H9 (cell line): ENCODE measurements at regions not wholly inside any gene's neighbourhood (a gene's known extent, or its start where the extent isn't known, plus 50 kb on each side); places are given as distances from the start of the nearest gene placed in this dataset.

Experiments
- DNase-seq: peaks from one replicate; pipeline ENCODE4 v3.0.0-alpha.2; 2017
- H2AFZ ChIP-seq: one replicate; pipeline ENCODE4 v1.6.1; 2013; ENCODE audit warnings: mild to moderate bottlenecking, low read length, control low read depth, moderate library complexity
- H2AK5ac ChIP-seq: 2 replicates; pipeline ENCODE4 v1.6.1; 2013; ENCODE audit warnings: low read length, control low read depth, mixed read lengths; ENCODE audit not compliant: insufficient read length
- H2BK120ac ChIP-seq: one replicate; pipeline ENCODE4 v1.6.1; 2013; ENCODE audit warnings: low read depth, mild to moderate bottlenecking, low read length, control low read depth, inconsistent platforms; ENCODE audit not compliant: poor library complexity, severe bottlenecking
- H2BK12ac ChIP-seq: 2 replicates; pipeline ENCODE4 v1.6.1; 2013; ENCODE audit warnings: low read length, control low read depth, mixed read lengths, low read depth; ENCODE audit not compliant: insufficient read length
- H2BK15ac ChIP-seq: 2 replicates; pipeline ENCODE4 v1.6.1; 2013; ENCODE audit warnings: low read depth, low read length, control low read depth
- H2BK20ac ChIP-seq: one replicate; pipeline ENCODE4 v1.6.1; 2013; ENCODE audit warnings: low read depth, mild to moderate bottlenecking, low read length, control low read depth, inconsistent platforms; ENCODE audit not compliant: poor library complexity, severe bottlenecking
- H2BK5ac ChIP-seq: 2 replicates; pipeline ENCODE4 v1.6.1; 2013; ENCODE audit warnings: low read length, control low read depth, mixed read lengths; ENCODE audit not compliant: insufficient read length
- H3K14ac ChIP-seq: 2 replicates; pipeline ENCODE4 v1.6.1; 2013; ENCODE audit warnings: low read length, control low read depth; ENCODE audit not compliant: insufficient read depth
- H3K18ac ChIP-seq: 2 replicates; pipeline ENCODE4 v1.6.1; 2013; ENCODE audit warnings: low read depth, mild to moderate bottlenecking, mixed read lengths, low read length, control low read depth; ENCODE audit not compliant: insufficient read length
- H3K23ac ChIP-seq: 2 replicates; pipeline ENCODE4 v1.6.1; 2013; ENCODE audit warnings: low read length, control low read depth, mixed read lengths, low read depth; ENCODE audit not compliant: insufficient read length
- H3K23me2 ChIP-seq: 2 replicates; pipeline ENCODE4 v1.6.1; 2013; ENCODE audit warnings: low read depth, mild to moderate bottlenecking, mixed read lengths, low read length, control low read depth; ENCODE audit not compliant: insufficient read length, poor library complexity, severe bottlenecking
- H3K27ac ChIP-seq: 2 replicates; pipeline ENCODE4 v1.5.1; 2013; ENCODE audit warnings: low read length, control low read depth, mixed read lengths, low read depth; ENCODE audit not compliant: insufficient read length
- H3K27me3 ChIP-seq: 2 replicates; pipeline ENCODE4 v1.6.1; 2013; ENCODE audit warnings: low read length, control low read depth, inconsistent platforms; ENCODE audit not compliant: insufficient read depth
- H3K4ac ChIP-seq: 2 replicates; pipeline ENCODE4 v1.6.1; 2013; ENCODE audit warnings: low read depth, mild to moderate bottlenecking, control low read depth, inconsistent platforms, low read length, moderate library complexity
- H3K4me1 ChIP-seq: 2 replicates; pipeline ENCODE4 v1.6.1; 2013; ENCODE audit warnings: low read length, control low read depth, inconsistent platforms; ENCODE audit not compliant: insufficient read depth
- H3K4me2 ChIP-seq: 2 replicates; pipeline ENCODE4 v1.6.1; 2013; ENCODE audit warnings: low read length, control low read depth, mixed read lengths; ENCODE audit not compliant: insufficient read length, insufficient read depth
- H3K56ac ChIP-seq: 2 replicates; pipeline ENCODE4 v1.6.1; 2013; ENCODE audit warnings: low read depth, mild to moderate bottlenecking, mixed read lengths, low read length, control low read depth; ENCODE audit not compliant: insufficient read length
- H3K79me1 ChIP-seq: 2 replicates; pipeline ENCODE4 v1.6.1; 2013; ENCODE audit warnings: low read depth, mild to moderate bottlenecking, moderate library complexity, low read length, control low read depth, inconsistent platforms; ENCODE audit not compliant: insufficient read depth, poor library complexity, severe bottlenecking
- H3K79me2 ChIP-seq: 2 replicates; pipeline ENCODE4 v1.6.1; 2013; ENCODE audit warnings: low read length, control low read depth, inconsistent platforms; ENCODE audit not compliant: insufficient read depth
- H3K9ac ChIP-seq: 2 replicates; pipeline ENCODE4 v1.6.1; 2013; ENCODE audit warnings: low read length, control low read depth, mixed read lengths; ENCODE audit not compliant: insufficient read length; ENCODE audit errors: extremely low read depth
- H3K9me3 ChIP-seq: one replicate; pipeline ENCODE4 v1.6.1; 2013; ENCODE audit warnings: low read depth, low read length, inconsistent platforms; ENCODE audit not compliant: control insufficient read depth
- H3T11ph ChIP-seq: one replicate; pipeline ENCODE4 v1.6.1; 2013; ENCODE audit warnings: mild to moderate bottlenecking, low read length, control low read depth, inconsistent platforms
- H4K20me1 ChIP-seq: one replicate; pipeline ENCODE4 v1.6.1; 2013; ENCODE audit not compliant: control insufficient read depth, insufficient read length, insufficient read depth
- H4K5ac ChIP-seq: 2 replicates; pipeline ENCODE4 v1.6.1; 2013; ENCODE audit warnings: low read depth, mild to moderate bottlenecking, mixed read lengths, low read length, control low read depth; ENCODE audit not compliant: insufficient read length
- H4K8ac ChIP-seq: replicated peaks from 2 replicates; pipeline ENCODE4 v1.6.1; 2013; ENCODE audit warnings: low read length, control low read depth, mixed read lengths, low read depth; ENCODE audit not compliant: insufficient read length
- H4K91ac ChIP-seq: 2 replicates; pipeline ENCODE4 v1.6.1; 2013; ENCODE audit warnings: low read depth, mild to moderate bottlenecking, moderate library complexity, mixed read lengths, low read length, control low read depth; ENCODE audit not compliant: insufficient read length
- H3K27ac Mint-ChIP-seq, 3 experiments: 2 replicates in 2 of 3; 3 replicates in 1 of 3; pipeline ENCODE4 v1.8.0; 2020 to 2021; ENCODE audit warnings: mixed read lengths in 3 of 3, mild to moderate bottlenecking in 1 of 3, moderate library complexity in 1 of 3
- H3K27me3 Mint-ChIP-seq: 2 replicates; pipeline ENCODE4 v1.8.0; 2021; ENCODE audit warnings: low read depth, mild to moderate bottlenecking, moderate library complexity, mixed read lengths
- H3K36me3 Mint-ChIP-seq, 3 experiments: 2 replicates in 2 of 3; 3 replicates in 1 of 3; pipeline ENCODE4 v1.8.0; 2020 to 2021; ENCODE audit warnings: low read depth in 3 of 3, mixed read lengths in 3 of 3; ENCODE audit not compliant: insufficient read depth in 1 of 3
- H3K4me1 Mint-ChIP-seq, 2 experiments: 2 replicates each; pipeline ENCODE4 v1.8.0; 2020; ENCODE audit warnings: mixed read lengths in 2 of 2
- H3K4me3 Mint-ChIP-seq, 2 experiments: 2 replicates in 1 of 2; 3 replicates in 1 of 2; pipeline ENCODE4 v1.8.0; 2020 to 2021; ENCODE audit warnings: mild to moderate bottlenecking in 2 of 2, mixed read lengths in 2 of 2, moderate library complexity in 1 of 2
- H3K9me3 Mint-ChIP-seq, 2 experiments: 2 replicates in 1 of 2; 3 replicates in 1 of 2; pipeline ENCODE4 v1.8.0; 2020; ENCODE audit warnings: mild to moderate bottlenecking in 2 of 2, mixed read lengths in 2 of 2, moderate library complexity in 1 of 2
- CTCF ChIP-seq: fragments of 200-600 bp; sonication (generic); conservative IDR thresholded peaks from 3 replicates; pipeline ENCODE4 v1.8.0; 2021; ENCODE audit warnings: antibody characterized with exemption, mild to moderate bottlenecking
- WGBS: extraction: QIAGEN DNeasy Blood & Tissue Kit; methylation state at CpG from one replicate; pipeline ENCODE4 v1.1.7; 2013; ENCODE audit warnings: missing lambda C conversion rate, low lambda C conversion rate, mixed read lengths; ENCODE audit not compliant: insufficient read length; ENCODE audit errors: extremely low coverage; 5-methylcytosine and 5-hydroxymethylcytosine counted together

DNA sequence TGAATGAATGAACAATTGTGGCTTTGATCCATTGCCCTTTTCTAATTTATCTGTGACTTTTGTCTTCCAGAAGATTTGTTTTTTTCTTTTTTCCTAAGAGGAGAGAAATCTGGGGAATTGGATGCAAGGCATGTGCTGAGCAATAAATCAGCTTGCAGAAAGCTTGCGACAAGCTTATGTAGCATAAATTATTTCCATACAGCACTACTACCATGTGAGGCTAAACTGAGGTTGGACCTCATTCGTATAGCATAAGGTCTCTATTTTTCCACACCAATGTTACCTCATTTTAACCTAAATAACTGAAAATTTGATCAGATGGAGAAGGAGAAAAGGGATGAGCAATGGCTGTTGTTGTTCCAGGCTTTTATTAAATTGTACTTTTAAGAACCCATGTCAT lies 455.6 kb downstream of the TUSC7 start:
- no peak overlapping the region for H3K56ac ChIP-seq
- H3K9me3 ChIP-seq: no peaks in the 10 kb centered on the region
- no peaks in the 10 kb centered on the region for H3K79me2 ChIP-seq
- no peaks in the 10 kb centered on the region for H3K79me1 ChIP-seq
- no peaks in the 10 kb centered on the region for H3K27me3 ChIP-seq
- no peak overlapping the region for H3K14ac ChIP-seq
- H4K20me1 ChIP-seq: no peaks in the 10 kb centered on the region
- H3K4ac ChIP-seq: no peak overlapping the region
- Mint-ChIP-seq H3K9me3 (no peaks in the 10 kb centered on the region), H3K4me1 (peaks cover 15 to 17% of the 10 kb centered on the region in 2 experiments), H3K27me3 (no peaks in the 10 kb centered on the region), H3K27ac (no peak overlapping the region), H3K36me3 (no peaks in the 10 kb centered on the region), H3K4me3 (no peak overlapping the region)
- no peak overlapping the region for H2BK20ac ChIP-seq
- H3K23me2 ChIP-seq: no peaks in the 10 kb centered on the region
- H3K18ac ChIP-seq: no peak overlapping the region
- H3K4me2 ChIP-seq: no peak overlapping the region
- no peak overlapping the region for H2AFZ ChIP-seq
- no peak overlapping the region for H2BK15ac ChIP-seq
- H3K9ac ChIP-seq: no peak overlapping the region
- no peak overlapping the region for H4K91ac ChIP-seq
- H4K5ac ChIP-seq: no peak overlapping the region
- no peak for DNase-seq
- H2BK12ac ChIP-seq: no peak overlapping the region
- no peak overlapping the region for H4K8ac ChIP-seq
- H3T11ph ChIP-seq: no peak overlapping the region
- no peaks in the 10 kb centered on the region; the same call in 1 of the 2 replicates for H3K4me1 ChIP-seq
- H2BK5ac ChIP-seq: no peak overlapping the region
- H2BK120ac ChIP-seq: no peak overlapping the region
- H3K27ac ChIP-seq: no peak overlapping the region
- WGBS: no CpG with 5 or more reads among the region's 2 CpGs
- no peak overlapping the region for H3K23ac ChIP-seq
- no peak overlapping the region for H2AK5ac ChIP-seq
- no peak for TF ChIP-seq CTCF
